ENCODE measurements at regions not wholly inside any gene's neighbourhood (a gene's known extent, or its start where the extent isn't known, plus 50 kb on each side); places are given as distances from the start of the nearest gene placed in this dataset.
"Not testable (repeated sequence)": the region's sequence is repeated elsewhere in the genome, so short reads cannot be mapped to it uniquely, and the experiment has no call there.

- intact Hi-C loops (cut with DNase I), result no loop called here
- DNase-seq (ENCODE audit: low spot score), result no peak
Observed at GRCh38 chr3:106104078-106104477, 235.3 kb upstream of the CBLB start.

GRCh38 chr3:106108925-106109324 lies 240.1 kb upstream of the CBLB start:
- DNase-seq (ENCODE audit: low spot score), result no peak
- intact Hi-C loops (cut with DNase I), result no loop called here

- DNase-seq (ENCODE audit: low spot score); intact Hi-C loops (cut with DNase I): not testable (repeated sequence)
Observed at GRCh38 chr3:106112561-106112960, 243.7 kb upstream of the CBLB start.

GRCh38 chr3:106113747-106114146 lies 244.9 kb upstream of the CBLB start:
- intact Hi-C loops (cut with DNase I), result no loop called here
- DNase-seq (ENCODE audit: low spot score), result no peak

- DNase-seq (ENCODE audit: low spot score), result no peak
- intact Hi-C loops (cut with DNase I), result no loop called here
Observed at GRCh38 chr3:106114220-106114619, 245.4 kb upstream of the CBLB start.

GRCh38 chr3:106114848-106115247 lies 246.0 kb upstream of the CBLB start:
- intact Hi-C loops (cut with DNase I), result no loop called here
- no peak for DNase-seq (ENCODE audit: low spot score)

GRCh38 chr3:106115557-106115956 lies 246.7 kb upstream of the CBLB start:
- intact Hi-C loops (cut with DNase I), result no loop called here

GRCh38 chr3:106116733-106117489 lies 248.1 kb upstream of the CBLB start:
- intact Hi-C loops (cut with DNase I), result no loop called here

More at GRCh38 chr3:106115557-106115956, 246.7 kb upstream of the CBLB start:
- DNase-seq (ENCODE audit: low spot score), result no peak

GRCh38 chr3:106117490-106117858 lies 248.7 kb upstream of the CBLB start:
- intact Hi-C loops (cut with DNase I), result no loop called here
- no peak for DNase-seq (ENCODE audit: low spot score)

More at GRCh38 chr3:106116733-106117489, 248.1 kb upstream of the CBLB start:
- DNase-seq (ENCODE audit: low spot score), result no peak

- intact Hi-C loops (cut with DNase I), result no loop called here
- no peak for DNase-seq (ENCODE audit: low spot score)
Observed at GRCh38 chr3:106119614-106120082, 250.8 kb upstream of the CBLB start.

- no peak for DNase-seq (ENCODE audit: low spot score)
- intact Hi-C loops (cut with DNase I), result no loop called here
Observed at GRCh38 chr3:106120356-106120755, 251.5 kb upstream of the CBLB start.

GRCh38 chr3:106121491-106122289 lies 252.9 kb upstream of the CBLB start:
- intact Hi-C loops (cut with DNase I), result no loop called here
- no peak for DNase-seq (ENCODE audit: low spot score)

GRCh38 chr3:106124818-106125217 lies 256.0 kb upstream of the CBLB start:
- DNase-seq (ENCODE audit: low spot score), result no peak
- intact Hi-C loops (cut with DNase I), result no loop called here

- intact Hi-C loops (cut with DNase I), result no loop called here
Observed at GRCh38 chr3:106125321-106125720, 256.5 kb upstream of the CBLB start.

GRCh38 chr3:106126067-106126845 lies 257.4 kb upstream of the CBLB start:
- intact Hi-C loops (cut with DNase I), result no loop called here
- no peak for DNase-seq (ENCODE audit: low spot score)

More at GRCh38 chr3:106125321-106125720, 256.5 kb upstream of the CBLB start:
- no peak for DNase-seq (ENCODE audit: low spot score)

- intact Hi-C loops (cut with DNase I), result no loop called here
- no peak for DNase-seq (ENCODE audit: low spot score)
Observed at GRCh38 chr3:106126846-106127235, 258.0 kb upstream of the CBLB start.

GRCh38 chr3:106129939-106130338 lies 261.1 kb upstream of the CBLB start:
- intact Hi-C loops (cut with DNase I), result no loop called here
- DNase-seq (ENCODE audit: low spot score), result no peak

GRCh38 chr3:106130384-106131198 lies 261.8 kb upstream of the CBLB start:
- intact Hi-C loops (cut with DNase I), result no loop called here
- DNase-seq (ENCODE audit: low spot score), result no peak

GRCh38 chr3:106135451-106136160 lies 266.8 kb upstream of the CBLB start:
- intact Hi-C loops (cut with DNase I), result no loop called here
- DNase-seq (ENCODE audit: low spot score), result no peak

Measured in cardiac septum (tissue), 1 donor.